Astrocyte of the cerebellum (primary cell): ENCODE measurements at regions not wholly inside any gene's neighbourhood (a gene's known extent, or its start where the extent isn't known, plus 50 kb on each side); places are given as distances from the start of the nearest gene placed in this dataset.
"Not testable (repeated sequence)": the region's sequence is repeated elsewhere in the genome, so short reads cannot be mapped to it uniquely, and the experiment has no call there.

ENCODE experiments used
- DNase-seq: peaks from one replicate; pipeline ENCODE4 v3.0.0-alpha.2; 2011; ENCODE audit warnings: low read depth
- H3K4me3 ChIP-seq: 2 replicates; pipeline ENCODE4 v1.5.1; 2011; ENCODE audit warnings: mild to moderate bottlenecking, low read depth, low read length, moderate library complexity
- in situ Hi-C: cut with HindIII; loops from 2 replicates; pipeline ENCODE4 v1.10.0; 2017; ENCODE audit warnings: low sequenced_read_pairs
- TF ChIP-seq, protein P1 (sequence below): IDR thresholded peaks from 2 replicates; pipeline ENCODE4 v1.5.1; 2012; ENCODE audit warnings: low read length, low read depth, moderate library complexity, mild to moderate bottlenecking; ENCODE audit errors: missing control alignments

DNA sequence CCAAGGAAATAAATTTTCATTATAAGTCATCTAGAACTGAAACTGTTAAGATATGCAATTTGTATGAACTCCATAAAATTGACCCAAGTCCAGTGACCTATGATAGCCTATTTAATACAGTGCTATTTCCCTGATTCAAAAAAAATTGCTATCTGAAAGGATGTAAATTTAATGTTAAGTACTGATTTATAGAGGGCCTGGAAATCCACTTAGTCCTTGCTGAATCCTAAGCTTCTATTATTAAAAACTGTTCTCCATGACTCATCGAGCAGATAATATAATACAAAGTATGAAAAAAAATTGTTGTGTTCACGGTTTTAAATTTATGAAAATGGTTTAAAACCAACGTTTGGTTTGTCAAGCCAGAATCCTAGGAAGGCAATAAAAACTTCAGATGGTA, 704.8 kb upstream of the AADAT start:
- in situ Hi-C loops, result no loop called here
- TF ChIP-seq, protein P1, sequence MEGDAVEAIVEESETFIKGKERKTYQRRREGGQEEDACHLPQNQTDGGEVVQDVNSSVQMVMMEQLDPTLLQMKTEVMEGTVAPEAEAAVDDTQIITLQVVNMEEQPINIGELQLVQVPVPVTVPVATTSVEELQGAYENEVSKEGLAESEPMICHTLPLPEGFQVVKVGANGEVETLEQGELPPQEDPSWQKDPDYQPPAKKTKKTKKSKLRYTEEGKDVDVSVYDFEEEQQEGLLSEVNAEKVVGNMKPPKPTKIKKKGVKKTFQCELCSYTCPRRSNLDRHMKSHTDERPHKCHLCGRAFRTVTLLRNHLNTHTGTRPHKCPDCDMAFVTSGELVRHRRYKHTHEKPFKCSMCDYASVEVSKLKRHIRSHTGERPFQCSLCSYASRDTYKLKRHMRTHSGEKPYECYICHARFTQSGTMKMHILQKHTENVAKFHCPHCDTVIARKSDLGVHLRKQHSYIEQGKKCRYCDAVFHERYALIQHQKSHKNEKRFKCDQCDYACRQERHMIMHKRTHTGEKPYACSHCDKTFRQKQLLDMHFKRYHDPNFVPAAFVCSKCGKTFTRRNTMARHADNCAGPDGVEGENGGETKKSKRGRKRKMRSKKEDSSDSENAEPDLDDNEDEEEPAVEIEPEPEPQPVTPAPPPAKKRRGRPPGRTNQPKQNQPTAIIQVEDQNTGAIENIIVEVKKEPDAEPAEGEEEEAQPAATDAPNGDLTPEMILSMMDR, result no peak
- no peak overlapping the region for H3K4me3 ChIP-seq
- no peak for DNase-seq

DNA sequence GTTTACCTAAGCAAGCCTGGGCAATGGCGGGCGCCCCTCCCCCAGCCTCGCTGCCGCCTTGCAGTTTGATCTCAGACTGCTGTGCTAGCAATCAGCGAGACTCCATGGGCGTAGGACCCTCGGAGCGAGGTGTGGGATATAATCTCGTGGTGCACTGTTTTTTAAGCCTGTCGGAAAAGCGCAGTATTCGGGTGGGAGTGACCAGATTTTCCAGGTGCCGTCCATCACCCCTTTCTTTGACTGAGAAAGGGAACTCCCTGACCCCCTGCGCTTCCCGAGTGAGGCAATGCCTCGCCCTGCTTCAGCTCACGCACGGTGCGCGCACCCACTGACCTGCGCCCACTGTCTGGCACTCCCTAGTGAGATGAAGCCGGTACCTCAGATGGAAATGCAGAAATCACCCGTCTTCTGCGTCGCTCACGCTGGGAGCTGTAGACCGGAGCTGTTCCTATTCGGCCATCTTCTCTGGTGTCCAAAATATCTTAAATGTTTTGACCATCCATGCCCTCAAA, 698.8 kb upstream of the AADAT start:
- H3K4me3 ChIP-seq, in situ Hi-C loops, DNase-seq: not testable (repeated sequence)

DNA sequence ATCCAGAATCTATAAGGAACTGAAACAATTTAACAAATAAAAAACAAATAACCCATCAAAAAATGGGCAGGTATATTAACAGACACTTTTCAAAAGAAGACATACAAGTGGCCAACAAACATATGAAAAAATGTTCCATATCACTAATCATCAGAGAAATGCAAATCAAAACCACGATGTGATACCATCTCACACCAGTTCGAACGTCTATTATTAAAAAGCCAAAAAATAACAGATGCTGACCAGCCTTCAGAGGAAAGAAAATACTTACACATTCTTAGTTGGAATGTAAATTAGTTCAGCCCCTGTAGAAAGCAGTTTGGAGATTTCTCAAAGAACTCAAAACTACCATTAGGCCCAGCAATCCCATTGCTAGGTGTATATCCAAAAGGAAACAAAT, 687.9 kb upstream of the AADAT start:
- TF ChIP-seq, protein P1, result no peak
- in situ Hi-C loops, result no loop called here
- no peak for DNase-seq
- no peak overlapping the region for H3K4me3 ChIP-seq

DNA sequence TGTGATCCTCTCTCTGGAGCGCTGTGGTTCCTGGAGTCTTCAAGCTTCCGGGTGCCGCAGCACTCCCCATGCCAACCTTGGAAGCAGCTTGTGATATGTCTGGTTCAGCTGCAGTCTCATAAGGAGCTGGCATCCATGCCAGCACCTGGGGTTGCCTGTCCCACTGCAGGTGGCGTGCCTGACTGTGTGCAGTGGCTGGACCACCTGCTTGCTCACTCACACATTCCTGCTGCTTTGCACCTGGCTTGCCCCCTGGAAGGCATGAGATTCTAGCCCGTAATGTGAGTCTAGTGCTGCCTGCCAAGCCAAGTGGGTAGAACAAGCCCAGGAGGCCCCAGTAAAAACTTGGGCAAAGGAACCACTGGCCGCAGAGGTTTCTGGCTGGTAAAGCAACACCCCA, 687.2 kb upstream of the AADAT start:
- TF ChIP-seq, protein P1, result no peak
- in situ Hi-C loops, result no loop called here
- H3K4me3 ChIP-seq, result no peak overlapping the region
- no peak for DNase-seq

DNA sequence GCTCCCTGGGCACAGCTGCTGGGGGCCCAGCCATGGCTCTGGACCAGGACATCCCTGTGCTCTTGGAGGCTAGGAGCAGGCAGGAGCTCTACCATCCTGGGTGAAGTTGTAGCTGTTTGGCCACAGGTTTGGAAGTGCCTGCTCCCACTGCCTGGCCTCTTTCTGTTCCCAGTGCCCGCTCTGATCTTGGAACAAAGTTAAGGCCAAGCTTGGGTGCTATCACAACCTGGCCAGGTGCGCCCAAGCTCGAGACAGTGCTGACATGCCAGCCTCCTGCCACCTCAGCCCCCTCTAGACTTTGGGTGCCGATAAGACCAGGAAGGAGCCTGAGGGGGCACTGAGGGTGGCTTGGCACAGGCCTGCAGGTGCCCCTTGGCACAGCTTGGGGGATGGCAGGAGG, 686.1 kb upstream of the AADAT start:
- TF ChIP-seq, protein P1, result no peak
- no peak for DNase-seq
- H3K4me3 ChIP-seq, result no peak overlapping the region
- in situ Hi-C loops, result no loop called here

DNA sequence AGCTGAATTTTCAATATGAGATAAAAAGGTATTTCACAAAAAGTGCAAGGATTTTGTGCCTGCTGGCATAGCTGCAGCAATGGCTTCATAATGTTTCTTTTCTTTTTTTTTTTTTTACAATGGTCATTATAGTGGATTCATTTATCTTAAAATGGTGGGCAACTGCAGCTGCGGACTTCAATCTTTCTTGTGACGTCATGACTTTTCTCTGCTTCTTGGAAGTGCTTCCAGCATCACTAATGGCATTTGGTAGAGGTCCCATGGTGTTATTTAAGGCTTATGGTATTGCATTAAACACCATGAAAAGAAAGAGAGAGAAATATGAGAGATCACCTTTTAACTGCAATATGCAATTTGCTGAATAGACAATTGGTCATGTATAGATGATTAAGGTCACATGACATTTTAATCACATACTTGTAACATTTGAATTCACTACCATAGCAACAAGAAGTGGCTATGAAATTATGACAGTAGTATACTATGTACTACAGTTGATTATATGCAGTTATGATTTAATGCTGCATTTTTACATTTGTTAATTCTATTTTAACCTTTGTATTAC, 684.0 kb upstream of the AADAT start:
- H3K4me3 ChIP-seq, result no peak overlapping the region
- in situ Hi-C loops, result no loop called here
- TF ChIP-seq, protein P1, result no peak
- DNase-seq, result no peak

DNA sequence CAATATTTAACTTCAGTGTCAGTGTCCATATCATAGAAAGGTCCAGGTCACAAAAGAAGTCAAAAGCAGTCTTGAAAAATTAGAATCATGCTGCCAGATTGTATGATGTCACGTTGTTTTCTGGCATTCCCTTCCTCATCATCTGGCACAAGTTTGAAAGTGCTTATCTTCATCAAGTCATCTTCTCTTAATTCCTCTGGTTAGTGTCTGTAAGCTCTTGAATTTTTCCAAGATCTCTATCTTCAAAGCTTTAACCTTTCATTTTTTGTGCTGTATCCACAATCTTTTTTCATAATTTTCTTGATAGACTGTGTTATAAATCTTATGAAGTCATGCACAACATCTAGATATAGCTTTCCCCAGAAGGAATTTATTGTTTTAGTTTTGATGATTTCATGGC, 682.7 kb upstream of the AADAT start:
- no peak for DNase-seq

More for the DNA sequence above, 682.7 kb upstream of the AADAT start:
- no peak overlapping the region for H3K4me3 ChIP-seq
- TF ChIP-seq, protein P1, result no peak
- in situ Hi-C loops, result no loop called here
